Right lobe of liver (tissue), 4 donors: ENCODE measurements at regions not wholly inside any gene's neighbourhood (a gene's known extent, or its start where the extent isn't known, plus 50 kb on each side); places are given as distances from the start of the nearest gene placed in this dataset.

Experiments
- CTCF ChIP-seq, 4 donors: fragments of 200-600 bp in 3 of 4; fragments of 450-650 bp in 1 of 4; IDR thresholded peaks; one replicate each; pipeline versions ENCODE4 v1.5.1 to v1.8.0; 2016 to 2022; ENCODE audit warnings: antibody characterized with exemption in 4 of 4, mild to moderate bottlenecking in 2 of 4
- POLR2A ChIP-seq: fragments of 450-650 bp; IDR thresholded peaks from one replicate; pipeline ENCODE4 v1.6.1; 2017; ENCODE audit warnings: antibody characterized with exemption, mild to moderate bottlenecking
- donor health status: DM: no; HTN: no; CAD: no.
- donor health status: DM: no; HTN: no; CAD: no.
- donor health status: DM: no; HTN: yes; CAD: no.

DNA sequence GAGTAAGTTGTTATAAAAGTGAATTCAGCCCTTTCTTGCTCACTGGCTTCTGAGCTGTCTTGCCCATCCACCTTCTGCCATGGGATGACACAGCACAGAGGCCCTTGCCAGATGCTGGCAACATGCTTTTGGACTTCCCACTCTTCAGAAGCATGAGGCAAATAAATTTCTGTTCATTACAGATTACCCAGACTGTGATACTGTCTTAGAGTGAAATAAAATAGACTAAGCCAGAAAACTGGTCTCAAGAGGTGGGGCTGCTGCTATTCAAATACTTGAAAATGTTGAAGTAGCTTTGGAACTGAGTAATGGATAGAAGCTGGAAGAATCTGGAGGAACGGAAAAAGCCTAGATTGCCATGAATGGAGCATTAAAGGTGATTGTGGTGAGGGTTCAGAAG, 170.4 kb downstream of the ZMAT3 start:
- TF ChIP-seq CTCF (IDR thresholded peaks at IDR 0.05) = no peak
- no peak for TF ChIP-seq POLR2A
